ENCODE measurements at regions not wholly inside any gene's neighbourhood (a gene's known extent, or its start where the extent isn't known, plus 50 kb on each side); places are given as distances from the start of the nearest gene placed in this dataset.

DNA sequence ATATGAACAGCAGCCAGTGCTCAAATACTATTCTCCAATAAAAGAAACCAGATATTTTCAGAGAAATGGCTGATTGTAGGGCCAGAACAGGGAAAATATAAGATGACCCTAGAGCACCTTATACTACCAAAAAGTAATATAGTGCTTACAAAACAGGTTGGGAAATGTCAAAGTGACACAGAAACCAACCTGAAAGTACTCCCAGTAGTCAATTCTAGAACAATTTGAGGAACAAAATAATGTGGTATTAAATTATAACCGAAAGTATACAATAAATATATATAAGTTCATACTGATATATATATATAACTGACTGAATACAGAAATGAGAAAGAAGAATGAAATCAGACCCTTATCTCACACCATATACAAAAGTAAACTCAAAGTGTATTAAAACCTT, 657.2 kb upstream of the PHF14 start:
- no peak for TF ChIP-seq CTCF (IDR thresholded peaks at IDR 0.05)
- no peak for TF ChIP-seq ZFX (IDR thresholded peaks at IDR 0.05; ENCODE audit: borderline replicate concordance)
- H3K27ac ChIP-seq: no peak overlapping the region

GRCh38 chr7:10325395-10325794, 648.3 kb upstream of the PHF14 start:
- no peak for TF ChIP-seq CTCF (IDR thresholded peaks at IDR 0.05)
- no peak for TF ChIP-seq ZFX (IDR thresholded peaks at IDR 0.05; ENCODE audit: borderline replicate concordance)
- H3K27ac ChIP-seq: no peak overlapping the region

DNA sequence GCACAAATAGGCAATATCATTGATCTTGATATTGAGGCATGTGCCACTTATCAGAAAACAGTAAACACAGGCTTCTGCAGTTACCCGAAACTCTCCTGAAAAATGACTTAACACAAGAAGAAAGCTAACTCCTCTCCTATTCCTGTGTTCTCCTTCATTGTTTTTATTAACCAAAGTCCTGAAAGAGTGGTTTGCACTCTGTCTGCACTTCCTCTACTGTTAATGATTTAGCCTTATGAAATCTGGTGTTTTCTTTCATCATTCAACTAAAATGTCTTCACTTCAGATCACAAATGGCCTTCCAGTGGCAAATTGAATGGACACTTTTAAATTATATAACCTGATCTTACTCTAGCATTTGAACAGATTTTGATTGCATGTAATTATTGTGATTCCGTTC, 630.6 kb upstream of the PHF14 start:
- no peak overlapping the region for H3K27ac ChIP-seq
- no peak for TF ChIP-seq CTCF (IDR thresholded peaks at IDR 0.05)
- no peak for TF ChIP-seq ZFX (IDR thresholded peaks at IDR 0.05; ENCODE audit: borderline replicate concordance)

GRCh38 chr7:10346032-10346431, 627.6 kb upstream of the PHF14 start:
- H3K27ac ChIP-seq: no peak overlapping the region
- no peak for TF ChIP-seq CTCF (IDR thresholded peaks at IDR 0.05)
- TF ChIP-seq ZFX (IDR thresholded peaks at IDR 0.05; ENCODE audit: borderline replicate concordance): no peak

GRCh38 chr7:10355816-10356215, 617.9 kb upstream of the PHF14 start:
- TF ChIP-seq CTCF (IDR thresholded peaks at IDR 0.05) (no peak), ZFX (IDR thresholded peaks at IDR 0.05; ENCODE audit: borderline replicate concordance) (no peak)
- no peak overlapping the region for H3K27ac ChIP-seq

GRCh38 chr7:10360050-10360449, 613.6 kb upstream of the PHF14 start:
- no peak overlapping the region for H3K27ac ChIP-seq
- TF ChIP-seq CTCF (IDR thresholded peaks at IDR 0.05): no peak
- no peak for TF ChIP-seq ZFX (IDR thresholded peaks at IDR 0.05; ENCODE audit: borderline replicate concordance)

DNA sequence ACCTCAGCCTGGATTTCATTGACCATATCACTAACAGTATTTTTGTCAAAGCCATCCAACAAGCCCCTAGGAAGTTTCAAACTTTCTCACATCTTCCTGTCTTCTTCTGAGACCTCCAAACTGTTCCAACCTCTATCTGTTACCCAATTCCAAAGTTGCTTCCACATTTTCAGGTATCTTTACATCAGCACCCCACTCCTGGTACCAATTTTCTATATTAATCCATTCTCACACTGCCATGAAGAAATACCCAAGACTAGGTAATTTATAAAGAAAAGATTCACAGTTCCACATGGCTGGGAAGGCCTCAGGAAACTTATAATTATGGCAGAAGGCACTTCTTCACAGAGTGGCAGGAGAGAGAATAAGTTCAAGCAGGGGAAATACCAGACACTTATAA, 571.9 kb upstream of the PHF14 start:
- no peak for TF ChIP-seq ZFX (IDR thresholded peaks at IDR 0.05; ENCODE audit: borderline replicate concordance)
- TF ChIP-seq CTCF (IDR thresholded peaks at IDR 0.05): no peak
- no peak overlapping the region for H3K27ac ChIP-seq
